Tibial artery (tissue), 4 donors: ENCODE measurements at regions not wholly inside any gene's neighbourhood (a gene's known extent, or its start where the extent isn't known, plus 50 kb on each side); places are given as distances from the start of the nearest gene placed in this dataset.

Experiments
- DNase-seq, 2 donors: peaks; one replicate each; pipeline ENCODE4 v3.0.0-alpha.2; 2019
- H3K27ac ChIP-seq, 2 donors: fragments of 200-600 bp; sonication (generic) in 1 of 2; 1 replicate in 1 of 2; 2 replicates in 1 of 2; pipeline ENCODE4 v1.5.1; 2018 to 2019; ENCODE audit warnings: mild to moderate bottlenecking in 1 of 2
- H3K27me3 ChIP-seq, 2 donors: fragments of 200-600 bp; sonication (generic) in 1 of 2; one replicate each; pipeline versions ENCODE4 v1.5.1 to v1.6.0; 2016 to 2019
- H3K36me3 ChIP-seq, 3 donors: fragments of 200-600 bp; sonication (generic) in 2 of 3; one replicate each; pipeline ENCODE4 v1.5.1; 2016 to 2019; ENCODE audit warnings: mild to moderate bottlenecking in 2 of 3
- H3K4me1 ChIP-seq, 4 donors: fragments of 200-600 bp; sonication (generic) in 2 of 4; 1 replicate in 3 of 4; 2 replicates in 1 of 4; pipeline ENCODE4 v1.5.1; 2016 to 2019
- H3K4me3 ChIP-seq, 2 donors: fragments of 200-600 bp; sonication (generic) in 1 of 2; 1 replicate in 1 of 2; 2 replicates in 1 of 2; pipeline ENCODE4 v1.5.1; 2018 to 2019; ENCODE audit warnings: mild to moderate bottlenecking in 2 of 2
- H3K9me3 ChIP-seq, 3 donors: fragments of 200-600 bp; sonication (generic) in 1 of 3; one replicate each; pipeline ENCODE4 v1.5.1; 2016 to 2019
- CTCF ChIP-seq, 2 experiments: fragments of 200-600 bp in 1 of 2; fragments of 450-650 bp in 1 of 2; IDR thresholded peaks; one replicate each; pipeline ENCODE4 v1.5.1; 2017 to 2019; ENCODE audit warnings: antibody characterized with exemption in 2 of 2, mild to moderate bottlenecking in 1 of 2, moderate library complexity in 1 of 2
- intact Hi-C: fragments of 100-400 bp; cut with DNase I; formaldehyde crosslinking; loops from one replicate; pipeline ENCODE4 v1.15.0; 2023; ENCODE audit warnings: low total_unique reads

- H3K27ac ChIP-seq, result no peak overlapping the region
- intact Hi-C loops, result no loop called here
- no peak for TF ChIP-seq CTCF (IDR thresholded peaks at IDR 0.05)
Measured at GRCh38 chr4:81971637-81972381, 402.0 kb downstream of the HNRNPD start.

DNA sequence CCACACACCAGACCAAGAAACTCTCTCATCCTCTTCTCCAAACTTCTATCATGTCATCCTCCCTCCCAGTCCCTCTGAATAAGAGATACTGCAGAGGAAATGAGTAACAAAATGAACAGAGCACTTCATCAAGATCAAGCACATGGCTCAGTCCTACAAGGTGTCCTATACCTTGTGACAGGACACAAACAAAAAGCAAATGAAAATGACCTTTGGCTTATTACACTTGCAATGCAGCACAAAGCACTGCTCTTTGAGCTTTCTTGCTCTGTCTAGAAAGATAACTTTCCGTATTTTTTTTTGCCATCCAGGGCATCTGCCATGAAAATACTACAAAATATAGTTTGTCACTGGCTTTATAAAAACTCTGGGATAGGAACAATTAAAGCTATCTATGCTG, 402.7 kb downstream of the HNRNPD start:
- Histone ChIP-seq H3K4me3 (no peak overlapping the region), H3K9me3 (no peaks in the 10 kb centered on the region), H3K36me3 (no peaks in the 10 kb centered on the region), H3K27ac (no peak overlapping the region), H3K4me1 (no peaks in the 10 kb centered on the region), H3K27me3 (no peaks in the 10 kb centered on the region)
- no peak for TF ChIP-seq CTCF (IDR thresholded peaks at IDR 0.05)
- DNase-seq, result no peak
- intact Hi-C loops, result no loop called here

More at GRCh38 chr4:81971637-81972381, 402.0 kb downstream of the HNRNPD start:
- H3K9me3 ChIP-seq, result no peaks in the 10 kb centered on the region
- no peak for DNase-seq
- H3K27me3 ChIP-seq, result no peaks in the 10 kb centered on the region
- H3K4me1 ChIP-seq, result no peaks in the 10 kb centered on the region
- H3K4me3 ChIP-seq, result no peak overlapping the region
- H3K36me3 ChIP-seq, result no peaks in the 10 kb centered on the region

DNA sequence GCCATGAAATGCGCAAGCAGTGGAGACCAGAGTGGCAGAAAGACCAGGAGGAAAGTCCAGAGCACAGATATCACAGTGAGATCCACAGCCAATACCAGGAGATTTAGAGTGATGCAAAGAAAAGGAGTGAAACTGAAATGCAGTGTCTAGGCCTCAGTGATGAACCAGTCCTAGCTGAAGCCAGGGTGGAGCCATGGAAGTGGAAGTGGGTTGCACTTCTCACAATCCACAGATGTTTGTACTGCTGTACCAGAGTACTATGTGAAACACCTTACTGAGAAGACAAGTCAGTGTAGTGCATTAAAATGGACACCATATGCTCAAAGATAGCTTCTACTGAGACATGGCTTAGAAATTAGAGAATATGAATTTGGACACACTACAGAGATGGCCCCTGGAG, 403.3 kb downstream of the HNRNPD start:
- no peak overlapping the region for H3K27ac ChIP-seq
- intact Hi-C loops, result no loop called here

DNA sequence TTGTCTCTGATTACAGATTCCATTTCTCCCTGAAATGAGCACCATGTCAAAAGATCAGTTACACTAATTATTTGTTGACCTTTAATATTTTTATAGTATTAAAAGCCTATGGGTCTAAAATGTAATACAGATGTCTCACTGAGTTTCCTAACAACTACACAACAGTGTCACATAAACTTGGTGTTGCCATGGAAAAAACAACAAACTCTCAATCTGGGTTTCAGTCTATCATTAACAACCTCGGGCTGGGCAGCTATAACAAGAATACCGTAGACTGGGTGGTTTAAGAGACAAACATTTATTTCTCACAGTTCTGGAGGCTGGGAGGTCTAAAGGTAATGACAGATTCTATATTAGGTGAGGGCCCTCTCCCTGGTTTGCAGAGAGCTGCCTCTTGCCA, 407.1 kb downstream of the HNRNPD start:
- intact Hi-C loops, result no loop called here
- no peak for DNase-seq
- TF ChIP-seq CTCF (IDR thresholded peaks at IDR 0.05), result no peak

More for the DNA sequence above, 403.3 kb downstream of the HNRNPD start:
- no peak overlapping the region for H3K4me3 ChIP-seq
- no peaks in the 10 kb centered on the region for H3K9me3 ChIP-seq
- TF ChIP-seq CTCF (IDR thresholded peaks at IDR 0.05), result no peak
- no peaks in the 10 kb centered on the region for H3K4me1 ChIP-seq
- no peaks in the 10 kb centered on the region for H3K27me3 ChIP-seq
- no peak for DNase-seq
- no peaks in the 10 kb centered on the region for H3K36me3 ChIP-seq

DNA sequence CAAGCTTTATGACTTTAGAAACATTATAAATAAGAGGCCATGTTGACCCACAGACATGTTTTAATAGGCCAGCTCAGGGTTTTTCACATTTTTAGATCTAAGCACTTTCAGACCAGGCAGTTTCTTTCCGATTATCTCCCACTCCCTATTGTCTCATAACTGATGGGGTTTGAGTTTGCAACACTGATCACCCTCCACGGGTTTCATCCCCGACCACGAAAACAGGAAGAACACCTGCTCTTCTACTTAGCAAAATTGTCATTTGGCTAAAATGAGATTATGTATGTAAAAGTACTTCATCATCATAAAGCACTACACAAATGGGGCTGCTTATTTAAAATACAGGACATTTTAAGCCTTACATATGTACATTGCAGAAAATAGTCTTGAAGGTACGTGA, 407.9 kb downstream of the HNRNPD start:
- no peak overlapping the region for H3K27ac ChIP-seq
- no peaks in the 10 kb centered on the region for H3K4me1 ChIP-seq
- H3K9me3 ChIP-seq, result no peaks in the 10 kb centered on the region
- no peak overlapping the region for H3K4me3 ChIP-seq
- no peak for DNase-seq
- intact Hi-C loops, result no loop called here
- no peak for TF ChIP-seq CTCF (IDR thresholded peaks at IDR 0.05)
- H3K36me3 ChIP-seq, result no peaks in the 10 kb centered on the region
- no peaks in the 10 kb centered on the region for H3K27me3 ChIP-seq

More for the DNA sequence above, 407.1 kb downstream of the HNRNPD start:
- no peak overlapping the region for H3K27ac ChIP-seq
- no peak overlapping the region for H3K4me3 ChIP-seq
- H3K4me1 ChIP-seq, result no peaks in the 10 kb centered on the region
- H3K9me3 ChIP-seq, result no peaks in the 10 kb centered on the region
- no peaks in the 10 kb centered on the region for H3K27me3 ChIP-seq
- no peaks in the 10 kb centered on the region for H3K36me3 ChIP-seq
